GM23248 (cell line): ENCODE measurements at regions not wholly inside any gene's neighbourhood (a gene's known extent, or its start where the extent isn't known, plus 50 kb on each side); places are given as distances from the start of the nearest gene placed in this dataset.

Experiments
- DNase-seq: peaks from one replicate; pipeline ENCODE4 v3.0.0-alpha.2; 2015
- H2AFZ ChIP-seq: fragments of 200-600 bp; sonication (generic); 2 replicates; pipeline ENCODE4 v1.6.1; 2016; ENCODE audit warnings: antibody characterized with exemption
- H3F3A ChIP-seq: fragments of 200-600 bp; sonication (generic); 2 replicates; pipeline ENCODE4 v1.6.1; 2016; ENCODE audit warnings: mild to moderate bottlenecking, antibody characterized with exemption, mixed run types; ENCODE audit not compliant: insufficient read depth
- H3K27ac ChIP-seq: fragments of 200-600 bp; sonication (generic); 2 replicates; pipeline ENCODE4 v1.5.1; 2016; ENCODE audit warnings: mild to moderate bottlenecking
- H3K27me3 ChIP-seq: fragments of 200-600 bp; sonication (generic); replicated peaks from 2 replicates; pipeline ENCODE4 v1.6.1; 2016; ENCODE audit warnings: mild to moderate bottlenecking; ENCODE audit not compliant: insufficient read depth
- H3K36me3 ChIP-seq: fragments of 200-600 bp; sonication (generic); 2 replicates; pipeline ENCODE4 v1.6.1; 2016; ENCODE audit warnings: low read depth, mild to moderate bottlenecking
- H3K4me1 ChIP-seq: fragments of 200-600 bp; sonication (generic); 2 replicates; pipeline ENCODE4 v1.6.1; 2016; ENCODE audit warnings: mild to moderate bottlenecking; ENCODE audit not compliant: insufficient read depth
- H3K4me2 ChIP-seq: fragments of 200-600 bp; sonication (generic); one replicate; pipeline ENCODE4 v1.6.1; 2016; ENCODE audit warnings: mild to moderate bottlenecking; ENCODE audit not compliant: unreplicated experiment
- H3K4me3 ChIP-seq: fragments of 200-600 bp; sonication (generic); 2 replicates; pipeline ENCODE4 v1.5.1; 2016; ENCODE audit warnings: mild to moderate bottlenecking
- H3K79me2 ChIP-seq: fragments of 200-600 bp; sonication (generic); 2 replicates; pipeline ENCODE4 v1.6.1; 2016; ENCODE audit warnings: mild to moderate bottlenecking; ENCODE audit not compliant: insufficient read depth
- H3K9ac ChIP-seq: fragments of 200-600 bp; sonication (generic); 2 replicates; pipeline ENCODE4 v1.6.1; 2016; ENCODE audit warnings: mild to moderate bottlenecking
- H3K9me2 ChIP-seq: fragments of 200-600 bp; sonication (generic); 2 replicates; pipeline ENCODE4 v1.6.1; 2016; ENCODE audit warnings: mixed run types, mild to moderate bottlenecking, moderate library complexity; ENCODE audit not compliant: insufficient read depth
- H3K9me3 ChIP-seq: fragments of 200-600 bp; sonication (generic); one replicate; pipeline ENCODE4 v1.6.1; 2017; ENCODE audit warnings: low read depth
- H4K20me1 ChIP-seq: fragments of 200-600 bp; sonication (generic); 2 replicates; pipeline ENCODE4 v1.6.0; 2016; ENCODE audit not compliant: insufficient read depth
- EZH2 ChIP-seq: fragments of 200-600 bp; sonication (generic); IDR thresholded peaks from 2 replicates; pipeline ENCODE4 v1.6.1; 2018; ENCODE audit warnings: antibody characterized with exemption, mild to moderate bottlenecking; ENCODE audit not compliant: insufficient read depth, poor library complexity, severe bottlenecking
- EZH2phosphoT487 ChIP-seq: fragments of 200-600 bp; sonication (generic); IDR thresholded peaks from 2 replicates; pipeline ENCODE4 v1.6.1; 2018; ENCODE audit warnings: antibody characterized with exemption, moderate library complexity, mild to moderate bottlenecking, low read depth; ENCODE audit not compliant: insufficient read depth
- WGBS, 2 experiments: methylation state at CpG; one replicate each; pipeline ENCODE4 v1.1.6; 2015 to 2017; ENCODE audit warnings: low lambda C conversion rate in 2 of 2, low coverage in 1 of 2; ENCODE audit errors: missing lambda C conversion rate in 2 of 2; 5-methylcytosine and 5-hydroxymethylcytosine counted together
- in situ Hi-C: fragments of 300-500 bp; cut with MboI; formaldehyde crosslinking; loops from 2 replicates; pipeline ENCODE4 v1.15.0; 2020

GRCh38 chr14:25628978-25629377 is 579.0 kb upstream of the STXBP6 start:
- no peaks in the 10 kb centered on the region for H3K36me3 ChIP-seq
- TF ChIP-seq EZH2 (no peak), EZH2phosphoT487 (no peak)
- no peaks in the 10 kb centered on the region for H3F3A ChIP-seq
- no peak overlapping the region for H2AFZ ChIP-seq
- no peaks in the 10 kb centered on the region for H4K20me1 ChIP-seq
- no peak for DNase-seq
- H3K9ac ChIP-seq, result no peak overlapping the region
- H3K4me1 ChIP-seq, result no peaks in the 10 kb centered on the region
- H3K9me3 ChIP-seq, result no peaks in the 10 kb centered on the region
- no peak overlapping the region for H3K4me2 ChIP-seq
- 11 to 27% methylated on average over 2 of the region's 2 CpGs for WGBS, 2 experiments
- H3K4me3 ChIP-seq, result no peak overlapping the region
- no peak overlapping the region for H3K27ac ChIP-seq
- no peaks in the 10 kb centered on the region for H3K9me2 ChIP-seq
- in situ Hi-C loops, result no loop called here
- no peaks in the 10 kb centered on the region for H3K27me3 ChIP-seq
- H3K79me2 ChIP-seq, result no peaks in the 10 kb centered on the region

- H3K79me2 ChIP-seq, result no peaks in the 10 kb centered on the region
- H3K9ac ChIP-seq, result no peak overlapping the region
- H3K4me3 ChIP-seq, result no peak overlapping the region
- no peaks in the 10 kb centered on the region for H3K36me3 ChIP-seq
- DNase-seq, result no peak
- no peaks in the 10 kb centered on the region for H3K9me3 ChIP-seq
- WGBS, 2 experiments, result 45 to 68% methylated on average over 2 of the region's 2 CpGs
- no peak overlapping the region for H2AFZ ChIP-seq
- no peaks in the 10 kb centered on the region for H3K9me2 ChIP-seq
- H3K4me1 ChIP-seq, result no peaks in the 10 kb centered on the region
- H3K4me2 ChIP-seq, result no peak overlapping the region
- TF ChIP-seq EZH2phosphoT487 (no peak), EZH2 (no peak)
- no peaks in the 10 kb centered on the region for H3F3A ChIP-seq
- no peaks in the 10 kb centered on the region for H3K27me3 ChIP-seq
- in situ Hi-C loops, result no loop called here
- no peaks in the 10 kb centered on the region for H4K20me1 ChIP-seq
- H3K27ac ChIP-seq, result no peak overlapping the region
Observed at GRCh38 chr14:25628390-25628789, 578.4 kb upstream of the STXBP6 start.

- Histone ChIP-seq H3K9me3 (no peaks in the 10 kb centered on the region), H3K9me2 (no peaks in the 10 kb centered on the region)
- 3 to 4% methylated on average over 2 of the region's 2 CpGs for WGBS, 2 experiments
Observed at GRCh38 chr14:25626986-25627385, 577.0 kb upstream of the STXBP6 start.

GRCh38 chr14:25622763-25623162 is 572.8 kb upstream of the STXBP6 start:
- no peaks in the 10 kb centered on the region for H3K27me3 ChIP-seq
- no peaks in the 10 kb centered on the region for H3K9me3 ChIP-seq
- H3K36me3 ChIP-seq, result no peaks in the 10 kb centered on the region
- H3K9me2 ChIP-seq, result no peaks in the 10 kb centered on the region
- WGBS, 2 experiments, result 0% methylated on average over 1 of the region's 1 CpG
- no peak overlapping the region for H2AFZ ChIP-seq
- H3K79me2 ChIP-seq, result no peaks in the 10 kb centered on the region
- H3F3A ChIP-seq, result no peaks in the 10 kb centered on the region
- H4K20me1 ChIP-seq, result no peaks in the 10 kb centered on the region
- H3K4me1 ChIP-seq, result no peaks in the 10 kb centered on the region
- in situ Hi-C loops, result no loop called here
- DNase-seq, result no peak
- no peak overlapping the region for H3K9ac ChIP-seq
- H3K4me2 ChIP-seq, result no peak overlapping the region
- H3K27ac ChIP-seq, result no peak overlapping the region
- H3K4me3 ChIP-seq, result no peak overlapping the region
- TF ChIP-seq EZH2, result no peak
- no peak for TF ChIP-seq EZH2phosphoT487

More at GRCh38 chr14:25626986-25627385, 577.0 kb upstream of the STXBP6 start:
- Histone ChIP-seq H3K27ac (no peak overlapping the region), H2AFZ (no peak overlapping the region), H3K9ac (no peak overlapping the region), H3K27me3 (no peaks in the 10 kb centered on the region), H3K4me1 (no peaks in the 10 kb centered on the region), H3F3A (no peaks in the 10 kb centered on the region), H3K79me2 (no peaks in the 10 kb centered on the region), H4K20me1 (no peaks in the 10 kb centered on the region), H3K4me2 (no peak overlapping the region), H3K36me3 (no peaks in the 10 kb centered on the region), H3K4me3 (no peak overlapping the region)
- DNase-seq, result no peak
- TF ChIP-seq EZH2 (no peak), EZH2phosphoT487 (no peak)
- in situ Hi-C loops, result no loop called here

- Histone ChIP-seq H3K27me3 (no peaks in the 10 kb centered on the region), H3K9me3 (no peaks in the 10 kb centered on the region), H3K9me2 (no peaks in the 10 kb centered on the region), H2AFZ (no peak overlapping the region), H3K4me2 (no peak overlapping the region), H4K20me1 (no peaks in the 10 kb centered on the region), H3K36me3 (no peaks in the 10 kb centered on the region), H3K4me3 (no peak overlapping the region), H3K79me2 (no peaks in the 10 kb centered on the region), H3K4me1 (no peaks in the 10 kb centered on the region), H3K27ac (no peak overlapping the region), H3K9ac (no peak overlapping the region), H3F3A (no peaks in the 10 kb centered on the region)
- no peak for TF ChIP-seq EZH2
- TF ChIP-seq EZH2phosphoT487, result no peak
- DNase-seq, result no peak
- in situ Hi-C loops, result no loop called here
Observed at GRCh38 chr14:25620515-25620914, 570.6 kb upstream of the STXBP6 start.
